Stimulated activated naive CD4-positive, alpha-beta T cell (primary cell): ENCODE measurements at regions not wholly inside any gene's neighbourhood (a gene's known extent, or its start where the extent isn't known, plus 50 kb on each side); places are given as distances from the start of the nearest gene placed in this dataset.
"Not testable (repeated sequence)": the region's sequence is repeated elsewhere in the genome, so short reads cannot be mapped to it uniquely, and the experiment has no call there.

ENCODE experiments used
- DNase-seq, 6 experiments: peaks; one replicate each; lab custom pipeline; 2025; lab: John Stamatoyannopoulos, UW

- DNase-seq = no peak
These were observed 298.8 kb upstream of the LYPLAL1 start for GRCh38 chr1:218874801-218875400.

- DNase-seq = no peak
These were observed 295.3 kb upstream of the LYPLAL1 start for GRCh38 chr1:218878369-218878768.

- DNase-seq = no peak
These were observed 293.1 kb upstream of the LYPLAL1 start for GRCh38 chr1:218880484-218881060.

GRCh38 chr1:218882454-218882853 is 291.2 kb upstream of the LYPLAL1 start:
- DNase-seq = no peak

- no peak for DNase-seq
These were observed 287.4 kb upstream of the LYPLAL1 start for GRCh38 chr1:218886101-218886871.

GRCh38 chr1:218887141-218887925 is 286.3 kb upstream of the LYPLAL1 start:
- DNase-seq = no peak

GRCh38 chr1:218890451-218890850 is 283.2 kb upstream of the LYPLAL1 start:
- no peak for DNase-seq

GRCh38 chr1:218891577-218891976 is 282.1 kb upstream of the LYPLAL1 start:
- no peak for DNase-seq

- no peak for DNase-seq
These were observed 278.6 kb upstream of the LYPLAL1 start for GRCh38 chr1:218895064-218895587.

- DNase-seq = no peak
These were observed 277.5 kb upstream of the LYPLAL1 start for GRCh38 chr1:218896202-218896601.

- DNase-seq = no peak
These were observed 274.8 kb upstream of the LYPLAL1 start for GRCh38 chr1:218898921-218899320.

GRCh38 chr1:218900615-218901014 is 273.1 kb upstream of the LYPLAL1 start:
- no peak for DNase-seq

- DNase-seq = no peak
These were observed 269.3 kb upstream of the LYPLAL1 start for GRCh38 chr1:218904416-218904815.

GRCh38 chr1:218916720-218917119 is 257.0 kb upstream of the LYPLAL1 start:
- no peak for DNase-seq

GRCh38 chr1:218917656-218918055 is 256.0 kb upstream of the LYPLAL1 start:
- DNase-seq = no peak

- DNase-seq = no peak
These were observed 247.9 kb upstream of the LYPLAL1 start for GRCh38 chr1:218925777-218926176.

- DNase-seq = no peak
These were observed 247.0 kb upstream of the LYPLAL1 start for GRCh38 chr1:218926631-218927030.

GRCh38 chr1:218930000-218930399 is 243.7 kb upstream of the LYPLAL1 start:
- DNase-seq = no peak

- no peak for DNase-seq
These were observed 243.0 kb upstream of the LYPLAL1 start for GRCh38 chr1:218930472-218931241.

- DNase-seq = no peak
These were observed 242.4 kb upstream of the LYPLAL1 start for GRCh38 chr1:218931324-218931723.

- DNase-seq = no peak
These were observed 240.2 kb upstream of the LYPLAL1 start for GRCh38 chr1:218933513-218933912.

- not testable (repeated sequence) for DNase-seq
These were observed 238.3 kb upstream of the LYPLAL1 start for GRCh38 chr1:218935408-218935807.
